Skeletal muscle tissue (tissue), 3 donors: ENCODE measurements at regions not wholly inside any gene's neighbourhood (a gene's known extent, or its start where the extent isn't known, plus 50 kb on each side); places are given as distances from the start of the nearest gene placed in this dataset.

Experiments
- H3K27ac ChIP-seq: one replicate; pipeline ENCODE4 v1.7.0; 2013; ENCODE audit warnings: mild to moderate bottlenecking, low read depth, low read length, inconsistent platforms
- H3K27me3 ChIP-seq, 3 donors: one replicate each; pipeline ENCODE4 v1.7.0; 2013; ENCODE audit warnings: low read length in 3 of 3; ENCODE audit not compliant: control insufficient read depth in 3 of 3, insufficient read depth in 3 of 3
- H3K36me3 ChIP-seq, 3 donors: one replicate each; pipeline ENCODE4 v1.7.0; 2013; ENCODE audit warnings: low read length in 3 of 3; ENCODE audit not compliant: control insufficient read depth in 3 of 3, insufficient read depth in 3 of 3
- H3K4me1 ChIP-seq, 3 donors: one replicate each; pipeline ENCODE4 v1.7.0; 2013; ENCODE audit warnings: low read length in 3 of 3, mild to moderate bottlenecking in 3 of 3; ENCODE audit not compliant: control insufficient read depth in 3 of 3, insufficient read depth in 3 of 3
- H3K4me3 ChIP-seq, 3 donors: one replicate each; pipeline ENCODE4 v1.7.0; 2013; ENCODE audit warnings: low read length in 3 of 3
- H3K9ac ChIP-seq, 3 donors: one replicate each; pipeline ENCODE4 v1.7.0; 2013; ENCODE audit warnings: low read length in 3 of 3, mild to moderate bottlenecking in 3 of 3, moderate library complexity in 2 of 3, low read depth in 1 of 3
- H3K9me3 ChIP-seq, 3 donors: one replicate each; pipeline ENCODE4 v1.7.0; 2013; ENCODE audit warnings: low read length in 3 of 3; ENCODE audit not compliant: control insufficient read depth in 3 of 3
- donor health status: Osteomylitis.

- H3K27ac ChIP-seq: no peak overlapping the region
- H3K27me3 ChIP-seq: no peaks in the 10 kb centered on the region
- no peaks in the 10 kb centered on the region for H3K9me3 ChIP-seq
- H3K9ac ChIP-seq: no peak overlapping the region
- H3K4me1 ChIP-seq: no peaks in the 10 kb centered on the region
- H3K4me3 ChIP-seq: no peak overlapping the region
- no peaks in the 10 kb centered on the region for H3K36me3 ChIP-seq
Observed at GRCh38 chr13:88377852-88378251, 706.7 kb downstream of the SLITRK5 start.

DNA sequence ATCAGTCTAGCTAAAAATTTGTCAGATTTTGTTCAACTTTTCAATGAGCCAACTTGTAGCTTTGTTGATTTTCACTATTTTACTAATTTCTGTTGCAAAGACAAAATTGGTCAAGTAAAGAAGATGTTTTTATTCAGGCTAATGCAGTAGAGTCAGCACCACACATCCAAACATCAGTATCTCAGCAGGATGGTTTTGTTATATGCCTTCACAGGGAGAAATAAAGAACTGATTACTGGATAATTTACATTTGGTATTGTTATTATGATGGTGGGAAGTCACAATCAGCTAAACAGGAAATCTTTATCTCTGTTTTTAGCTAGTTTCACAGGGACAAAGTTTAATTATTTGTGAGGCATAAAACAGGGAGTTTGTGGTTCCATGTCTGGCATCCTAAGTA lies 713.4 kb downstream of the SLITRK5 start:
- H3K36me3 ChIP-seq: no peaks in the 10 kb centered on the region
- peaks cover 0 to 2% (median 0%) of the 10 kb centered on the region in 3 donors for H3K9me3 ChIP-seq
- H3K27ac ChIP-seq: no peak overlapping the region
- H3K9ac ChIP-seq: no peak overlapping the region
- H3K4me1 ChIP-seq: no peaks in the 10 kb centered on the region
- no peaks in the 10 kb centered on the region for H3K27me3 ChIP-seq
- no peak overlapping the region for H3K4me3 ChIP-seq

- Histone ChIP-seq H3K9ac (no peak overlapping the region), H3K27ac (no peak overlapping the region), H3K36me3 (no peaks in the 10 kb centered on the region), H3K27me3 (no peaks in the 10 kb centered on the region), H3K4me1 (no peaks in the 10 kb centered on the region), H3K4me3 (no peak overlapping the region), H3K9me3 (peaks cover 0 to 2% (median 2%) of the 10 kb centered on the region in 3 donors)
Observed at GRCh38 chr13:88395804-88396203, 724.6 kb downstream of the SLITRK5 start.

DNA sequence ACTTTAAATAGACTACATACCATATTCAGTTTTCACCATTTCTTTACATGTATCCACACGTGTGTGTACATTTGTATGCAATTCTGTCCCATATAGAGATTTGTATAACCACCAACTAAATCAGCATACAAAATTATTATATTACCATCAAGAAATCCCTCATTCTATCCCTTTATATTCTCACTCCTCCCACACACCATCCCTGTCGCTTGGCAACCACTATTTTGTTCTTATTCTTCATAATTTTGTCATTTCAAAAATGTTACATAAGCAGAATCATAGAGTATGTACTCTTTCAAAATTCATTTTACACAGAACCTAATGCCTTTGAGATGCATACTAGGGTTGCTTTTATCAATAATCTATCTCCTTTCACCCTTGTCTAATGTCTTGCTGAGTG lies 740.5 kb downstream of the SLITRK5 start:
- Histone ChIP-seq H3K27me3 (no peaks in the 10 kb centered on the region), H3K4me3 (no peak overlapping the region), H3K36me3 (no peaks in the 10 kb centered on the region), H3K27ac (no peak overlapping the region), H3K4me1 (no peaks in the 10 kb centered on the region), H3K9ac (no peak overlapping the region), H3K9me3 (no peaks in the 10 kb centered on the region)

DNA sequence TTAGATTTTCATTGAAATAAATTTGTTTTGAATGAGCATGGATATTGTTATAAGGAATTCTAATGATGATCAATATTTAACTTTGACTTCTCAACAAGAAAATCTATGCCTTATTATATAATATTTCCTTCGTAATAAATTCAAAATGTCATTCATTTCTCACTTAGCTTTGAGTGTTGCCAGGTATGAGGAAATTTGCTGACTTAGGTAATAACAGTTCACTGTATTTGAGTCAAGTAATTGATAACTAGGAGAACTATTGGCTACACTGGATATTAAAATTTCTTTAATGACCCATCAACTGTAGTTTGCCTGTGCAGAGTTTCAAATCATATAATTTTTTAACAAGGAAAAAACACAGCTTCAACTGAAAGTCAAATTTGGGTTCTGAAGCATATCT lies 746.6 kb downstream of the SLITRK5 start:
- Histone ChIP-seq H3K27me3 (no peaks in the 10 kb centered on the region), H3K36me3 (no peaks in the 10 kb centered on the region), H3K9me3 (no peaks in the 10 kb centered on the region), H3K27ac (no peak overlapping the region), H3K4me3 (no peak overlapping the region), H3K4me1 (no peaks in the 10 kb centered on the region), H3K9ac (no peak overlapping the region)

DNA sequence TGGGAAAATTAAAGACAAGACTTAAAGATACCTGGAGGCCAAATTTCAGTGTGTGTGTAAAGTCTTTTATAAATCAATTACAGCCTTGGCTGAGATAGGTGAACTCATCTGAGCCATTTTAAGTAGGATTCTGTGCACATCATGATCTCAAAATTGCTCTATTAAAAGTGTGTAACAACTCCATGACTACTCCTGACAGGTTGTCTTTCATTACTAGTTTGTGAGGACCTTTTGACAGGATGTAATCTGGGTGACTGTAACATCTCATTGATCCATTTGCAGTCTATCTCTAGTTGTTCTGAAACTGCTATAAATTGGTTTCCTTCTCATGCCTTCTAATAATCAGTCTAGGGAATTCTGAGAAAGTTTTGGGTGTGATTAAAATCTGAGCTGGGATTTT lies 753.3 kb downstream of the SLITRK5 start:
- H3K4me3 ChIP-seq: no peak overlapping the region
- no peaks in the 10 kb centered on the region for H3K36me3 ChIP-seq
- peaks cover 0 to 13% (median 4%) of the 10 kb centered on the region in 3 donors for H3K9me3 ChIP-seq
- no peaks in the 10 kb centered on the region for H3K27me3 ChIP-seq
- no peak overlapping the region for H3K27ac ChIP-seq
- no peaks in the 10 kb centered on the region for H3K4me1 ChIP-seq
- no peak overlapping the region for H3K9ac ChIP-seq

DNA sequence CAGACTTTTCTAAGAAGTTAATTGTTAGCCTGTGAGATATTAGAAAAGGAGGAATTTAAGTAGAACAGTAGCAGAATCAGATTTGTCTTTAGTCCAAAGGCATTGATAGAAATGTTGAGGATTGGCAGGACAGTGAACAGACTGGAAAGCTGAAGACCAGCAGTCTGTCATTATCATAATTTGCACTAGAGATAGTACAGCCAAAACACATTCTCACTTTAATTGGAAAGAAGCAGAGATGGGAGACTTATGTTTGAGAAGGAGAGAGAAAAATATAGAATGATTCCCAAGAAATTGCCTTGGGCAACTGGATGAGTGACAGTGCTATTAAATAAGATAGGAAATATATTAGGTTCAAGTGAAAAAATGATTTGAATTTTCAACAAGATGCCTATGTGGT lies 755.5 kb downstream of the SLITRK5 start:
- Histone ChIP-seq H3K9me3 (peaks cover 0 to 13% (median 4%) of the 10 kb centered on the region in 3 donors), H3K36me3 (no peaks in the 10 kb centered on the region), H3K4me1 (no peaks in the 10 kb centered on the region), H3K4me3 (no peak overlapping the region), H3K27ac (no peak overlapping the region), H3K27me3 (no peaks in the 10 kb centered on the region), H3K9ac (no peak overlapping the region)

DNA sequence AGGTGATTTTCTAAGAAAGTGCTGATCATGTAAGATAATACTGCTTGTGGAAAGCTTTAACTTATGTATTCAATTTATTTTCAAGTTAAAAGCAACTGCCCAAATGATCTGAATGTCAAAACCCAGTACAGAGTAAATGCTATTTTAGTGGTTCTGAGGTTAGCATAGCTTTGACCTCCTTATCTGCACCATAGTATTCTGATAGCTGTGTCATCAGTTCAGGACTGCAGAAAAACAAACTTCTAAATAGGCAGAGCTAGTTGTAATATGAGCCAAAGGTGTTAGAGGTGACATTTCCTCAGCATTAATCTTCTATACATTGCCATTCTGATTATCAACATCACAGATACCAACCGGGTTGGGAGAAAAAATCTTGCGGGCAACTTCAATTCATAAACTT lies 758.7 kb downstream of the SLITRK5 start:
- Histone ChIP-seq H3K4me3 (no peak overlapping the region), H3K9ac (no peak overlapping the region), H3K27ac (no peak overlapping the region), H3K27me3 (no peaks in the 10 kb centered on the region), H3K9me3 (peaks cover 0 to 13% (median 4%) of the 10 kb centered on the region in 3 donors), H3K36me3 (no peaks in the 10 kb centered on the region), H3K4me1 (no peaks in the 10 kb centered on the region)

- Histone ChIP-seq H3K9ac (no peak overlapping the region), H3K9me3 (peaks cover 0 to 3% (median 0%) of the 10 kb centered on the region in 3 donors), H3K4me3 (peak overlapping the region in 1 of 3 donors; percentile 38), H3K27me3 (no peaks in the 10 kb centered on the region), H3K36me3 (no peaks in the 10 kb centered on the region), H3K4me1 (no peaks in the 10 kb centered on the region), H3K27ac (no peak overlapping the region)
Observed at GRCh38 chr13:88434953-88435352, 763.8 kb downstream of the SLITRK5 start.

DNA sequence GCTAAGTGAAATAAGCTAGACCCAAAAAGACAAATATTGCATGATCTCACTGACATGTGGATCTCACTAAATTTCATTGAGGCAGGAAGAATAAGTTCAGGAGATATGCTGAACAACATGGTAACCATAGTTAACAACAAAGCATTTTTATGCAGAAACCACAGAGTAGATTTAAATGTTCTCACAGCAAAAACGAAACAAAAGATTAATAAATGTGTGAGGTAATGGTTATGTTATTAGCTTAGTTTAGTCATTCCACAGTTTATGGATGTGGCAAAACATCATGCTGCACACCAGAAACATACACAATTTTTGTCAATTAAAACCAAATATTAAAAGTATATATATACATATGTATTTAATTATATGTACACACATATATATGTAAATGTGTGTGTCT lies 765.8 kb downstream of the SLITRK5 start:
- H3K27me3 ChIP-seq: no peaks in the 10 kb centered on the region
- no peak overlapping the region for H3K4me3 ChIP-seq
- H3K27ac ChIP-seq: no peak overlapping the region
- H3K9ac ChIP-seq: no peak overlapping the region
- H3K36me3 ChIP-seq: no peaks in the 10 kb centered on the region
- H3K9me3 ChIP-seq: peaks cover 0 to 3% (median 0%) of the 10 kb centered on the region in 3 donors
- H3K4me1 ChIP-seq: no peaks in the 10 kb centered on the region

- Histone ChIP-seq H3K9ac (no peak overlapping the region), H3K9me3 (peaks cover 0 to 2% (median 0%) of the 10 kb centered on the region in 3 donors), H3K4me3 (no peak overlapping the region), H3K27ac (no peak overlapping the region), H3K27me3 (no peaks in the 10 kb centered on the region), H3K36me3 (no peaks in the 10 kb centered on the region), H3K4me1 (no peaks in the 10 kb centered on the region)
Observed at GRCh38 chr13:88450515-88450914, 779.3 kb downstream of the SLITRK5 start.
